Fibroblast of peridontal ligament (primary cell): ENCODE measurements at regions not wholly inside any gene's neighbourhood (a gene's known extent, or its start where the extent isn't known, plus 50 kb on each side); places are given as distances from the start of the nearest gene placed in this dataset.

Experiments
- DNase-seq: peaks from one replicate; pipeline ENCODE4 v3.0.0-alpha.2; 2010; ENCODE audit errors: extremely low read depth

GRCh38 chr4:110959041-110959643 lies 336.3 kb upstream of the PITX2 start:
- peak; percentile 58 for DNase-seq

- no peak for DNase-seq
These were observed 338.2 kb upstream of the PITX2 start for GRCh38 chr4:110961066-110961465.

- no peak for DNase-seq
These were observed 339.7 kb upstream of the PITX2 start for GRCh38 chr4:110962616-110963015.

GRCh38 chr4:110963662-110964280 lies 340.9 kb upstream of the PITX2 start:
- DNase-seq, result no peak

- no peak for DNase-seq
These were observed 345.1 kb upstream of the PITX2 start for GRCh38 chr4:110967936-110968335.

GRCh38 chr4:110970642-110971041 lies 347.8 kb upstream of the PITX2 start:
- DNase-seq, result peak; percentile 49

GRCh38 chr4:110975338-110975737 lies 352.5 kb upstream of the PITX2 start:
- peak; percentile 17 for DNase-seq

GRCh38 chr4:110977554-110977953 lies 354.7 kb upstream of the PITX2 start:
- DNase-seq, result no peak

- no peak for DNase-seq
These were observed 355.9 kb upstream of the PITX2 start for GRCh38 chr4:110978761-110979160.

- no peak for DNase-seq
These were observed 359.6 kb upstream of the PITX2 start for GRCh38 chr4:110982486-110982885.

GRCh38 chr4:110988722-110989121 lies 365.8 kb upstream of the PITX2 start:
- DNase-seq, result no peak

- DNase-seq, result no peak
These were observed 366.2 kb upstream of the PITX2 start for GRCh38 chr4:110989125-110989524.

GRCh38 chr4:110994781-110995180 lies 371.9 kb upstream of the PITX2 start:
- no peak for DNase-seq

GRCh38 chr4:110998320-110998719 lies 375.4 kb upstream of the PITX2 start:
- no peak for DNase-seq

GRCh38 chr4:111011458-111011857 lies 388.6 kb upstream of the PITX2 start:
- no peak for DNase-seq

GRCh38 chr4:111013846-111014245 lies 391.0 kb upstream of the PITX2 start:
- DNase-seq, result no peak

GRCh38 chr4:111014537-111014936 lies 391.7 kb upstream of the PITX2 start:
- DNase-seq, result no peak

- no peak for DNase-seq
These were observed 393.5 kb upstream of the PITX2 start for GRCh38 chr4:111016416-111016815.

- DNase-seq, result no peak
These were observed 395.3 kb upstream of the PITX2 start for GRCh38 chr4:111018216-111018615.

GRCh38 chr4:111020476-111020875 lies 397.6 kb upstream of the PITX2 start:
- DNase-seq, result no peak

- DNase-seq, result no peak
These were observed 398.1 kb upstream of the PITX2 start for GRCh38 chr4:111020961-111021360.

GRCh38 chr4:111022758-111023157 lies 399.9 kb upstream of the PITX2 start:
- DNase-seq, result no peak

GRCh38 chr4:111027526-111027925 lies 404.6 kb upstream of the PITX2 start:
- DNase-seq, result peak; percentile 52

GRCh38 chr4:111028795-111029194 lies 405.9 kb upstream of the PITX2 start:
- DNase-seq, result peak; percentile 39
